ENCODE measurements at regions not wholly inside any gene's neighbourhood (a gene's known extent, or its start where the extent isn't known, plus 50 kb on each side); places are given as distances from the start of the nearest gene placed in this dataset.

DNA sequence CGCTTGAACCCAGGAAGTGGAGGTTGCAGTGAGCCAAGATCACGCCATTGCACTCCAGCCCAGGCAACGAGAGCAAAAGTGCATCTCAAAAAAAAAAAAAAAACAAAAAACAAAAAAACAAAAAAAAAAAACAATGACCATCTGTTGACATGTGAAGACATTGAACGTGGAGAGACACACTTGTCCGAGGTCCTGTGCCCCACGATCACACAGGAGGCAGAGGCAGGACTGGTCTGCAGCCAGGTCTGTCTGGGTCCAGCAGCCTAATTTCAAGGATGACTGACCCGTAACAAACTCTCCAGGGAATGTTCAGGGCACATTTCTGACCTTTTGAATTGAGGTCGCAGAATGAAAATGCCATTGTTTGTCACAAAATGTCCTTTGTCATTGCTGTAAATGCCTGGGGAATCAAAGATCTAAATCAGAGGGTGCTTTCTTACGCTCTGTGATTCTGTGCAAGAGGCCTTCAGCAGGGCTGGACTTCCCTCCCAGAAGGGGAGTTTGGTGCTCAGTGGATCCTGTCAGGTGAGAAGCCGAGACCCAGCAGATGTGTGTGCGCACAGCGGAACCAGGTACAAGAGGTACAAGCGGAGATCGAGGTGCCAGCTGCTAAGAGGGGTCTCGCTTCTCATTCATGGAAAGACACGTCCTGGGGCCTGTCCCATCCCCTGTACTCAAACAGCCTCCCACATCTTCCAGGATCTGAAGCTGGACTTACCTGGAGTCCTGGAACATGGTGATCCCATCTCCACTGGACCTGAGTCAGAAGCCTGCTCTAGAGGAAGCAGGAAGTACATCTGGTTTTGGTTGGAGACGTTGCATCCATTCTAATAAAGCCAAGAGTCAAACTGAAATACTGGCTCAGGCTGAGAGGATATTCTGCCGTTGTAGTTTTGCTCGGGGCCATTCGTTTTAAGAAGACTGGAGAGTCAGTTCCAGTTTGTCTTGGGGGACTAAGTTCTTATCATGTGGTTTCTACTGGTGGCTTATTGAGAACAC is 95.8 kb downstream of the IRF8 start:
- TF ChIP-seq, protein P1, sequence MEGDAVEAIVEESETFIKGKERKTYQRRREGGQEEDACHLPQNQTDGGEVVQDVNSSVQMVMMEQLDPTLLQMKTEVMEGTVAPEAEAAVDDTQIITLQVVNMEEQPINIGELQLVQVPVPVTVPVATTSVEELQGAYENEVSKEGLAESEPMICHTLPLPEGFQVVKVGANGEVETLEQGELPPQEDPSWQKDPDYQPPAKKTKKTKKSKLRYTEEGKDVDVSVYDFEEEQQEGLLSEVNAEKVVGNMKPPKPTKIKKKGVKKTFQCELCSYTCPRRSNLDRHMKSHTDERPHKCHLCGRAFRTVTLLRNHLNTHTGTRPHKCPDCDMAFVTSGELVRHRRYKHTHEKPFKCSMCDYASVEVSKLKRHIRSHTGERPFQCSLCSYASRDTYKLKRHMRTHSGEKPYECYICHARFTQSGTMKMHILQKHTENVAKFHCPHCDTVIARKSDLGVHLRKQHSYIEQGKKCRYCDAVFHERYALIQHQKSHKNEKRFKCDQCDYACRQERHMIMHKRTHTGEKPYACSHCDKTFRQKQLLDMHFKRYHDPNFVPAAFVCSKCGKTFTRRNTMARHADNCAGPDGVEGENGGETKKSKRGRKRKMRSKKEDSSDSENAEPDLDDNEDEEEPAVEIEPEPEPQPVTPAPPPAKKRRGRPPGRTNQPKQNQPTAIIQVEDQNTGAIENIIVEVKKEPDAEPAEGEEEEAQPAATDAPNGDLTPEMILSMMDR (IDR thresholded peaks at IDR 0.05; ENCODE audit: insufficient read depth, low read depth, low read length) = no peak
- DNase-seq (ENCODE audit: low read depth) = no peak
- no peak overlapping the region for H3K4me3 ChIP-seq (ENCODE audit: low read depth, low read length)

DNA sequence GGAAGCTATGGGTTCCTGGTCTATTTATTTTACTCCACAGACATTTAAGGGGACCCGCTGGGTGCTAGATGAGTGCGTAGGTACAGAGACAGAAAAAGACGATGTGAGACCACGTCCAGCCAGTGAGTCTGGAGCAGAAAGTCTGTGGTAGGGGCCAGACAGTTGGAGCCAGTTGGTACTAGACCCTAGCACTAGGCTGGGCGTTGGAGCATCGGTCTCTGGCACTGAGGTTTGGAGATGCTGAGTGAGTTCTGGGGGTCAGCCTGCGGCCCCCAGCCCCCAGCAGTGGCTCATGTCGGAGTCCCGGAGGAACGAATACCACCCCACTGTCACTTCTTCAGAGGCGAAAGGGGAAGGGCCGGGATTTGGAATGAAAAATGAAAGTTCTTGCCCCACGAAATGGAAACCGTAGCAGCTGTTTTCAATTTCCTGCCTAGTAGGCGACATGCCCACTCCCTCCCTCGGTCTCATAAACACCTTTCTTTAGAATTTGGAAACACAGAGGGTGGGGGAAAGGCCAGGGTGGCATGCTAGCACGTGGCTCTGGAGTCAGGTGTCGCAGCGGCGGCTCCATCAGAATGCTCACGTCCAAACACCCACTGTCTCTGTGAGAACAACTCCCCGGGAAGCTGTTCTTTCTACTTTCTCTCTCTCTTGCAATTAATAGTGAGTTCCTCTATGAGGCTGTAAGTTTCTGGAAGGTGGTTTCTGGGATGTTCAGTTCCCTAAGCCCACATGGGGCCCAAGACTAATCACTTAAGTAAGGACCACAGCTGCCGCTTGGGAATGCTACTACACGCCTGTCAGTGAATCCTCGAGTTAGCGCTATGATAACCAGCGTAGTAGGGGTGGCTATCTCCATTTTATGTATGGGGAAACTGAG is 96.8 kb downstream of the IRF8 start:
- no peak overlapping the region for H3K4me3 ChIP-seq (ENCODE audit: low read depth, low read length)
- TF ChIP-seq, protein P1 (IDR thresholded peaks at IDR 0.05; ENCODE audit: insufficient read depth, low read depth, low read length) = no peak
- no peak for DNase-seq (ENCODE audit: low read depth)

DNA sequence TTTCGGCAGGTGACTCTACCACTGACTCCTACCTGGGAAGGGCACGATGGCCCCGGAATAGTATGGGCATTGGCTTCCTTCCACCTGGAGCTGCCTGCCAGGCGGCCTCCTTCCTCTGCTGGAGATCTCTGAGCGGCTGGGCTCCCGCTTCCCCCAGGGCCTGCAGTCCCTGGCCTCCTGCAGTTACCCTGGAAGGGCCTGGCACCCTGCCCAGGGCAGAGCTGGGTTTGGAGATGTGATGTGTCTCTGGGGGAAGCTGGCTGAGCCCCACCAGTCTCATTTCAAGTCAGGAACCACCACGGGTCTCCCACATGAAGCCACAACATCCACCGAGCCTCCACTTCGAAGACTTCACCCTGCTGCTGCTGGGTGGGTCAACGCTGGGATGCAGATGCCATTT is 97.9 kb downstream of the IRF8 start:
- no peak for DNase-seq (ENCODE audit: low read depth)
- no peak overlapping the region for H3K4me3 ChIP-seq (ENCODE audit: low read depth, low read length)
- TF ChIP-seq, protein P1 (IDR thresholded peaks at IDR 0.05; ENCODE audit: insufficient read depth, low read depth, low read length) = no peak

DNA sequence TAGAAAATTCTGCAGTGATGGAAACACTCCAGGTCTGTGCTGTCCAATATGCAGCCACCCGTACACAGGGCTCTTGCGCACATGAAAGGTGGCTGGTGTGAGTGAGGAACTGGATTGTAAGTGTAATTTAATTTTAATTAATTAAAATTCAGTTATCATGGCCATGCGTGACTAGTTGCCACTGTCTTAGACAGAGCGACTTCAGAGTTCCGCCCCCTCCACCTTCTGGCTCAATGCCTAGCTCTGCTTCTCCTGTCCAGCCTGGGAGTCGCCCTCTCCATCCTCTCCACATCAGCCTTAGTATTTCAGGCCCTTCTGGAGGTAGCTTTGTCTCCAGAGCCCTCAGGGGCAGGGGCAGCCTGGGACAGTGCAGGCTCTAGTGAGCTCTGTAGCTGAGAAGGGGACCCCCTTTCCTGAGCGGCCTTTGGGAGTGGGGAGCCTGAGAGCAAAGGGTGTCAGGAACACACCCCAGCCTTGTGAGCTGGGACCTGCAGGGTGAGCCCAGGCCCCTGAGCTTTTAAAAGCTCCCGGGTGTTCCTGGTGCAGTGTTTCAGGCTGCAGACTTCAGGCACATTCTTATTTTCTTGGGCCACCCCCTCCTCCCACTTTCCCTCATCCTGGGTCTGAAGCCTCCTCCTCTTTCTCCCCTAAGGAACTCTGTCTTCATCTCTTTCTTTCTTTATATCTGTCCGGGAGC is 99.4 kb downstream of the IRF8 start:
- TF ChIP-seq, protein P1 (IDR thresholded peaks at IDR 0.05; ENCODE audit: insufficient read depth, low read depth, low read length) = no peak
- H3K4me3 ChIP-seq (ENCODE audit: low read depth, low read length) = no peak overlapping the region
- DNase-seq (ENCODE audit: low read depth) = no peak

DNA sequence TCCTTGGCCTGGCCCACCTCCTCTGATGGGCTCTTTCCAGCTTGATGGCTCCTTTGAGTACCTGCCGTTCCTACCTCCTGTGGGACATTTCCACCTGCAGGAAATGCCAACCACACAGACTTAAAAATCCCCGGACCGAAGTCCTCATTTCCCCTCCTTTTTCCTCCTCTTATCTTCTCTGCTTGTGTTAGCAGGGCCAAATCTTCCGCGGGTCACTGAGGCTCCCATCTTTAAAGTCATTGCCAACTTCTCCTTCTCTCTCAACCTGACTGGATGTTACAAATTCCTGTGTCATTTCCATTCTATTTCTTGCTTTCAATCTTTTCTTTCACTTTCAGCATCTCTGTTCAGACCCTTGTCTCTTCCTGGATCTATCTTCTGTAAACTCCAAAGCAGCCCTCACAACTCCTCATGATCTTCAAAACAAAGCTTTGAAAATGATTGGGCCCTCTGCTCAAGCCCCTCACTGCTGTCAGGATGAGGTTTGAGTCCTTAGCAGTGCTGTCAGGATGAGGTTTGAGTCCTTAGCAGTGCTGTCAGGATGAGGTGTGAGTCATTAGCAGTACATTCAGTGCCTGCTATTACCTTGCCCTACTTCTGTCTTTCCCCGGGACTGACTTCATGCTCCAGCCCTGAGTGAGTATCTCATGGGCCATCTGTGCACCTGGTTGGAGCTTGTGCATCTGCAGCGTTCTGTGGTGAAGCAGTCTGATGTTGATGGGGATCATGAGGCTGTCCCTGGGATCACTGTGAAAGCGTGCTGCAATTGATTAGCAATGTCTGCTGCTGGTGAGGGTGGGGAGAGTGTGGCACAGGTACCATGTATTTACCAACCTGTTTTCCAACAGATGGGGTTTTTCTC is 100.1 kb downstream of the IRF8 start:
- H3K4me3 ChIP-seq (ENCODE audit: low read depth, low read length) = no peak overlapping the region
- TF ChIP-seq, protein P1 (IDR thresholded peaks at IDR 0.05; ENCODE audit: insufficient read depth, low read depth, low read length) = no peak
- DNase-seq (ENCODE audit: low read depth) = no peak

All from fibroblast of villous mesenchyme (primary cell).